ENCODE measurements at regions not wholly inside any gene's neighbourhood (a gene's known extent, or its start where the extent isn't known, plus 50 kb on each side); places are given as distances from the start of the nearest gene placed in this dataset.

DNA sequence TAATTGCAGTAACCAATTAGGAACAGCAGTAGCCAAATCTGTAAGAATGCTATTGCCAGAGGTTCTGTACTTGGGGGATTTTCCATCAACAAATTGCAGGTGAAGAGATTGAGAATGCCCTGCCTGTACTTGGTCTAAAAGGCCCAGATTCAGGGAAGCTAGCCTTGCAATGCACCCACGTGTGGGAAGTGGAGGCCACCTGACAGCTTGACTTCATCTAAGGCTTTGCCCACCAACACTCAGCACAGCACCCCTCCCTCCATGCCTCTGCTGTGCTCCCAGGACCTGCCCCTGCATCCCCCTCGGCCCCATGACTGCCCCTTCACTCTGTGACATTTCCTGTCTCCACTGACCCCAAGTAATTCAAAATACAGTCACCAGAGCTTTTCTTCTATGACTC, 79.1 kb upstream of the CDH5 start:
- Histone ChIP-seq H3K4me3 (ENCODE audit: low read depth, low read length) (no peak overlapping the region), H3K36me3 (ENCODE audit: control insufficient read depth, insufficient read depth, low read length) (no peaks in the 10 kb centered on the region), H3K27me3 (ENCODE audit: control insufficient read depth, insufficient read depth, low read length) (peaks cover 3% of the 10 kb centered on the region; the same call in 1 of the 2 replicates)
- TF ChIP-seq CTCF (IDR thresholded peaks at IDR 0.05; ENCODE audit: insufficient read depth, low read depth, low read length) = no peak
- ChIA-PET CTCF (interaction anchor here (1.9 kb wide), 1 partner anchor 11 kb away, joined by 4 read pairs; no protein-coding TSS in a partner anchor), POLR2A (no interaction called here)
- DNase-seq (ENCODE audit: low read depth) = no peak

GRCh38 chr16:66286527-66286926, 80.0 kb upstream of the CDH5 start:
- ChIA-PET POLR2A (no interaction called here), CTCF (interaction anchor here (1.9 kb wide), 1 partner anchor 10 kb away, joined by 4 read pairs; no protein-coding TSS in a partner anchor)
- Histone ChIP-seq H3K4me3 (ENCODE audit: low read depth, low read length) (no peak overlapping the region), H3K27me3 (ENCODE audit: control insufficient read depth, insufficient read depth, low read length) (peaks cover 2% of the 10 kb centered on the region; the same call in 1 of the 2 replicates), H3K36me3 (ENCODE audit: control insufficient read depth, insufficient read depth, low read length) (no peaks in the 10 kb centered on the region)
- no peak for DNase-seq (ENCODE audit: low read depth)
- no peak for TF ChIP-seq CTCF (IDR thresholded peaks at IDR 0.05; ENCODE audit: insufficient read depth, low read depth, low read length)

DNA sequence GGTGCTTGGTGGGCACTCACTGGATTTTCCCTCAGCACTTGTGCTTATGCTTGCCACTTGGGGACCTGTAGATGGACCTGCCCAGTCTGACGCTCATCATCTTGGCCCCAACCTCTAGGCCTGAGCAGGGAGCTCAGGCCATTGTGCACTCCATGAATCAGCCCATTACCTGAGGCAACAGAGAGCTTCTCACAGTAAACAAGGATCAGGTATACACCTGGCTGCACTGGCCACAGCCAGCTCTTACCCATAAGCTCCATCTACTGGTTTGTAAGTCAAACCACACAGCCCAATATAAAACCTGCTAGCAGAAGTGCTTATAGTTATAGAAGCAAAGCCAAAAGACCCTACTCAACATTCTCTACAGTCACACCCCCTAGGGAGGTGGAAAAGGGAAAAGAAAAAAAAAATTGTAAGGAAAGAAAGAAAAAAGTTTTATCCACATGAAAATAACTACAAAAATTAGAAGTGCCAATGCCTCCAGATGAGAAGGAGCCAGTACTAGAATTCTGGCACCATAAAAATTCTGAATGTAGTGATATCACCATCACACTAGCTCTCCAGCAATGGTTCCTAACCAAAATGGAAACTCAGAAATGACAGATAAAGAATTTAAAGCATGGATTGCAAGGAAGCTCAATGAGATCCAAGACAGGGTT, 87.8 kb upstream of the CDH5 start:
- H3K27me3 ChIP-seq (ENCODE audit: control insufficient read depth, insufficient read depth, low read length) = peaks cover 2% of the 10 kb centered on the region
- DNase-seq (ENCODE audit: low read depth) = no peak
- no peak overlapping the region for H3K4me3 ChIP-seq (ENCODE audit: low read depth, low read length)
- ChIA-PET POLR2A (no interaction called here), CTCF (interaction anchor here (0.6 to 5.4 kb wide), 4 partner anchors 37 to 1220 kb away, joined by 3 to 41 read pairs (median 3); no protein-coding TSS in a partner anchor)
- no peak for TF ChIP-seq CTCF (IDR thresholded peaks at IDR 0.05; ENCODE audit: insufficient read depth, low read depth, low read length)
- H3K36me3 ChIP-seq (ENCODE audit: control insufficient read depth, insufficient read depth, low read length) = no peaks in the 10 kb centered on the region

DNA sequence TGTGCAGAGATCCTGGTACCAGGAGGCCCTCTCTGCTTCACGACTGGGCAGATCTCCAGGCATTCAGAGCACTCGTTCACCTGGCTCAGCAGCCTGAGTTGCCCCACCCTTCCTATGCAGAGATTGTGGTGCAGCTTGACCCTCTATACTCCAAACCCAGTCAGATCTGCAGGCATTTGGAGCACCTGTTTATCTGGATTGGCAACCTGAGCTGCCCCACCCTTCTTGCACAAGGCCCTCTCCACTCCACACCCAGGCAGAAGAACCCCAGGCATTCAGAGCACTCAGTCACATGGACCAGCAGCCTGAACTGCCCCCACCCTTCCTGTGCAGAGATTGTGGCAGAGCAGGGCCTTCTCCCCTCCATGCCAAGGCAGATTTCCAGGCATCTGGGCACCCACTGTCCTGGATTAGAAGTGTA, 88.4 kb upstream of the CDH5 start:
- no peaks in the 10 kb centered on the region for H3K36me3 ChIP-seq (ENCODE audit: control insufficient read depth, insufficient read depth, low read length)
- H3K27me3 ChIP-seq (ENCODE audit: control insufficient read depth, insufficient read depth, low read length) = peaks cover 2% of the 10 kb centered on the region
- CTCF ChIA-PET = interaction anchor here (0.6 to 5.4 kb wide), 3 partner anchors 38 to 1219 kb away, joined by 3 to 41 read pairs (median 4); no protein-coding TSS in a partner anchor
- POLR2A ChIA-PET = no interaction called here
- no peak overlapping the region for H3K4me3 ChIP-seq (ENCODE audit: low read depth, low read length)
- no peak for DNase-seq (ENCODE audit: low read depth)
- TF ChIP-seq CTCF (IDR thresholded peaks at IDR 0.05; ENCODE audit: insufficient read depth, low read depth, low read length) = no peak

GRCh38 chr16:66277311-66278070, 89.0 kb upstream of the CDH5 start:
- Histone ChIP-seq H3K4me3 (ENCODE audit: low read depth, low read length) (no peak overlapping the region), H3K36me3 (ENCODE audit: control insufficient read depth, insufficient read depth, low read length) (no peaks in the 10 kb centered on the region), H3K27me3 (ENCODE audit: control insufficient read depth, insufficient read depth, low read length) (peaks cover 2% of the 10 kb centered on the region)
- CTCF ChIA-PET = interaction anchor here (0.9 to 5.4 kb wide), 6 partner anchors 10 to 67 kb away, joined by 4 to 41 read pairs (median 4); no protein-coding TSS in a partner anchor
- POLR2A ChIA-PET = no interaction called here
- TF ChIP-seq CTCF (IDR thresholded peaks at IDR 0.05; ENCODE audit: insufficient read depth, low read depth, low read length) = no peak
- no peak for DNase-seq (ENCODE audit: low read depth)
